Neural cell (in vitro differentiated cells): ENCODE measurements at regions not wholly inside any gene's neighbourhood (a gene's known extent, or its start where the extent isn't known, plus 50 kb on each side); places are given as distances from the start of the nearest gene placed in this dataset.

Experiments used
- H2AFZ ChIP-seq: fragments of 200-600, 300-800 bp; sonication (generic), shearing (Covaris generic); 2 replicates; pipeline ENCODE4 v1.6.0; 2014; ENCODE audit warnings: low read depth, mild to moderate bottlenecking, antibody characterized with exemption, low read length, moderate library complexity
- H3F3A ChIP-seq: fragments of 200-600 bp; shearing (Covaris generic); 2 replicates; pipeline ENCODE4 v1.6.1; 2016; ENCODE audit warnings: mild to moderate bottlenecking, moderate library complexity, mixed read lengths, antibody characterized with exemption, low read length; ENCODE audit not compliant: insufficient read depth, poor library complexity, severe bottlenecking
- H3K27ac ChIP-seq: fragments of 200-600, 300-800 bp; sonication (generic), shearing (Covaris generic); 2 replicates; pipeline ENCODE4 v1.5.1; 2014; ENCODE audit warnings: mild to moderate bottlenecking, low read length, moderate library complexity
- H3K27me3 ChIP-seq: fragments of 300-800, 200-600 bp; sonication (generic), shearing (Covaris generic); 2 replicates; pipeline ENCODE4 v1.6.0; 2014; ENCODE audit warnings: mild to moderate bottlenecking, low read depth, low read length, moderate library complexity; ENCODE audit not compliant: insufficient read depth
- H3K36me3 ChIP-seq: fragments of 300-800, 200-600 bp; sonication (generic), shearing (Covaris generic); 2 replicates; pipeline ENCODE4 v1.5.1; 2014; ENCODE audit warnings: mild to moderate bottlenecking, antibody characterized with exemption, low read length, moderate library complexity; ENCODE audit not compliant: insufficient read depth
- H3K4me2 ChIP-seq: fragments of 300-800, 200-600 bp; sonication (generic), shearing (Covaris generic); 2 replicates; pipeline ENCODE4 v1.6.0; 2014; ENCODE audit warnings: mild to moderate bottlenecking, low read length
- H3K4me3 ChIP-seq: fragments of 300-800, 200-600 bp; sonication (generic), shearing (Covaris generic); 2 replicates; pipeline ENCODE4 v1.5.1; 2014; ENCODE audit warnings: mild to moderate bottlenecking, low read length, moderate library complexity
- H3K79me2 ChIP-seq: fragments of 200-600 bp; shearing (Covaris generic); replicated peaks from 2 replicates; pipeline ENCODE4 v1.6.0; 2014; ENCODE audit warnings: mild to moderate bottlenecking, low read length, moderate library complexity; ENCODE audit not compliant: insufficient read depth
- H3K9ac ChIP-seq: fragments of 300-800, 200-600 bp; sonication (generic), shearing (Covaris generic); 2 replicates; pipeline ENCODE4 v1.6.1; 2016; ENCODE audit warnings: mild to moderate bottlenecking, low read length, mixed read lengths
- H3K9me2 ChIP-seq: fragments of 200-600 bp; shearing (Covaris generic); 2 replicates; pipeline ENCODE4 v1.6.1; 2016; ENCODE audit warnings: mild to moderate bottlenecking, low read length, mixed read lengths; ENCODE audit not compliant: insufficient read depth
- H3K9me3 ChIP-seq: fragments of 200-600, 300-800 bp; sonication (generic), shearing (Covaris generic); 2 replicates; pipeline ENCODE4 v1.6.1; 2016; ENCODE audit warnings: mild to moderate bottlenecking, mixed run types, low read length, moderate library complexity, mixed read lengths
- H4K20me1 ChIP-seq: fragments of 200-600 bp; shearing (Covaris generic); 2 replicates; pipeline ENCODE4 v1.6.1; 2016; ENCODE audit warnings: mild to moderate bottlenecking, mixed run types; ENCODE audit not compliant: insufficient read depth
- EP300 ChIP-seq: fragments of 450-650 bp; conservative IDR thresholded peaks from 2 replicates; pipeline ENCODE4 v1.6.1; 2014; ENCODE audit warnings: antibody characterized with exemption, mild to moderate bottlenecking, moderate library complexity; ENCODE audit not compliant: poor library complexity, severe bottlenecking
- MXI1 ChIP-seq: fragments of 450-650 bp; conservative IDR thresholded peaks from 2 replicates; pipeline ENCODE4 v1.6.1; 2014; ENCODE audit warnings: antibody characterized with exemption, mild to moderate bottlenecking; ENCODE audit not compliant: poor library complexity, severe bottlenecking
- POLR2AphosphoS5 ChIP-seq: IDR thresholded peaks from 2 replicates; pipeline ENCODE4 v1.6.1; 2012
- RAD21 ChIP-seq: fragments of 450-650 bp; conservative IDR thresholded peaks from 2 replicates; pipeline ENCODE4 v1.6.1; 2014; ENCODE audit warnings: antibody characterized with exemption, mild to moderate bottlenecking, moderate library complexity
- REST ChIP-seq: IDR thresholded peaks from 2 replicates; pipeline ENCODE4 v1.6.1; 2012; ENCODE audit warnings: borderline replicate concordance
- SMC3 ChIP-seq: fragments of 450-650 bp; conservative IDR thresholded peaks from 2 replicates; pipeline ENCODE4 v1.6.1; 2014; ENCODE audit warnings: antibody characterized with exemption, mild to moderate bottlenecking, moderate library complexity; ENCODE audit not compliant: poor library complexity
- TAF1 ChIP-seq: IDR thresholded peaks from 2 replicates; pipeline ENCODE4 v1.6.1; 2012; ENCODE audit warnings: low read depth

GRCh38 chrX:145620666-145621065, 197.0 kb upstream of the SLITRK2 start:
- no peaks in the 10 kb centered on the region for H3K36me3 ChIP-seq
- no peak overlapping the region for H3K4me3 ChIP-seq
- H3K79me2 ChIP-seq, result no peaks in the 10 kb centered on the region
- no peaks in the 10 kb centered on the region for H3K27me3 ChIP-seq
- H3K9ac ChIP-seq, result no peak overlapping the region
- H4K20me1 ChIP-seq, result no peaks in the 10 kb centered on the region
- no peak overlapping the region for H2AFZ ChIP-seq
- H3F3A ChIP-seq, result no peaks in the 10 kb centered on the region
- H3K9me2 ChIP-seq, result no peaks in the 10 kb centered on the region
- H3K9me3 ChIP-seq, result no peaks in the 10 kb centered on the region
- TF ChIP-seq EP300, result peak; percentile 96
- no peak for TF ChIP-seq RAD21
- TF ChIP-seq MXI1, result no peak
- no peak for TF ChIP-seq SMC3
- peak; percentile 55 for TF ChIP-seq POLR2AphosphoS5
- H3K27ac ChIP-seq, result peak overlapping the region; percentile 52
- no peak overlapping the region for H3K4me2 ChIP-seq

DNA sequence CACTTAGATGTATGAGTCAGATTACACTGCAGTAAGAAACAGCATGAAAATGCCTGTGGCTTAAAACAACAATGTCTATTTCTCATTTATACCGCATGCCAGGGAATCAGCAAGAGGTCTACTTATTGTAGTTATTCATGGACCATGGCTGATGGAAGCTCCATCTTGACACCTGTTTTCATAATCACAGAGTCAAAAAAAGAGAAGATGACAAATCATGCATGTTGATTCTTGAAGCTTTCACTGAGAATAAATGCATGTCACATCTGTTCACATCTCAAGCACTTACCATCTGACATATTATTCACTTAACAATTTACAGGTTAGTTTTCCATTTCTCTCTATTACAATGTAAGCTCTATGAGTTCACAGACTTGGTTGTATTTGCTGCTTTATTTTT, 194.2 kb upstream of the SLITRK2 start:
- H3K36me3 ChIP-seq, result no peaks in the 10 kb centered on the region
- H3K79me2 ChIP-seq, result no peaks in the 10 kb centered on the region
- no peak overlapping the region for H3K9ac ChIP-seq
- no peak overlapping the region for H2AFZ ChIP-seq
- no peaks in the 10 kb centered on the region for H3K9me3 ChIP-seq
- H3K9me2 ChIP-seq, result no peaks in the 10 kb centered on the region
- no peak overlapping the region for H3K4me2 ChIP-seq
- H3K27ac ChIP-seq, result peak overlapping the region; percentile 73
- H3K27me3 ChIP-seq, result no peaks in the 10 kb centered on the region
- H3K4me3 ChIP-seq, result no peak overlapping the region
- TF ChIP-seq EP300 (peak; percentile 98), REST (no peak), POLR2AphosphoS5 (peak; percentile 92)
- no peaks in the 10 kb centered on the region for H3F3A ChIP-seq
- no peaks in the 10 kb centered on the region for H4K20me1 ChIP-seq

DNA sequence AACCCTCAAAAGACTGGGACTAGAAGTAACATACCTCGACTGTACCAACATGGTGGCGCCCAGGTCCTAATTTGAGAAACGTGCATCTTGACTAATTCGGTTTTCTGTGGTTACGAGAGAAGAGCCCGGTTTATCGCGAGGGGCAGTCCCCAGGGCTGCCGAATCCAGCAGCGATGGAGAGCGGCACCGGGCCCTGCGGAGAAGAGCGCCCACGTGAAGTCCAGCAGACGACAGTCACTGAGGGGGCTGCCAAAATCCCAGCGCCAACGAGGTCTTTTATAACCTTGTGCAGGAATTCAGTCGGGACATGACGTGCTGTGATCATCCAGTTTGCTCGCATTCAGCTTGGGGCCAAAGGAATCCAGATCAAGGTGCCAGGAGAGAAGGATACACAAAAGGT, 187.5 kb upstream of the SLITRK2 start:
- H3K9me2 ChIP-seq, result no peaks in the 10 kb centered on the region
- no peak overlapping the region for H3K4me2 ChIP-seq
- no peaks in the 10 kb centered on the region for H4K20me1 ChIP-seq
- no peaks in the 10 kb centered on the region for H3K79me2 ChIP-seq
- no peak overlapping the region for H3K9ac ChIP-seq
- no peak overlapping the region for H3K4me3 ChIP-seq
- H3K27me3 ChIP-seq, result no peaks in the 10 kb centered on the region
- TF ChIP-seq EP300 (no peak), TAF1 (no peak), SMC3 (no peak)
- H2AFZ ChIP-seq, result no peak overlapping the region
- H3K36me3 ChIP-seq, result no peaks in the 10 kb centered on the region
- no peak overlapping the region for H3K27ac ChIP-seq
- H3F3A ChIP-seq, result no peaks in the 10 kb centered on the region
- no peaks in the 10 kb centered on the region for H3K9me3 ChIP-seq
